IMR-90 (cell line): ENCODE measurements at regions not wholly inside any gene's neighbourhood (a gene's known extent, or its start where the extent isn't known, plus 50 kb on each side); places are given as distances from the start of the nearest gene placed in this dataset.

ENCODE experiments used
- ATAC-seq: fragments of 200-7000 bp; cut with Tn5 transposase; 2 replicates; pipeline ENCODE4 v1.9.1; 2020; ENCODE audit warnings: low read depth, mild to moderate bottlenecking, moderate library complexity
- BruUV-seq: library from RNA; stranded (reverse); fragments of 400-500 nt; replicated peaks from 2 replicates; lab custom pipeline; 2021; lab: Mats Ljungman, UMichigan
- CTCF ChIA-PET: fragments of 300-600 bp; formaldehyde crosslinking; extraction: SDS; loops from one replicate; lab custom pipeline; 2021; ENCODE audit warnings: antibody characterized with exemption; lab: Yijun Ruan, JAX
- POLR2A ChIA-PET: fragments of 300-600 bp; sonication (Branson Sonifier 250); formaldehyde crosslinking; loops from one replicate; lab custom pipeline; 2022; ENCODE audit warnings: antibody characterized with exemption; ENCODE audit not compliant: unreplicated experiment; lab: Charles Lee
- DNase-seq: peaks from one replicate; pipeline ENCODE4 v3.0.0; 2013
- H2AFZ ChIP-seq: replicated peaks from 2 replicates; pipeline ENCODE3; 2013; ENCODE audit warnings: low read length, mild to moderate bottlenecking; ENCODE audit not compliant: poor library complexity
- H2AK5ac ChIP-seq: 2 replicates; pipeline ENCODE4 v1.6.1; 2013; ENCODE audit warnings: low read depth, low read length, inconsistent platforms
- H2AK9ac ChIP-seq: replicated peaks from 2 replicates; pipeline ENCODE3; 2013; ENCODE audit warnings: mild to moderate bottlenecking, low read depth, low read length, moderate library complexity; ENCODE audit not compliant: poor library complexity
- H2BK120ac ChIP-seq: 2 replicates; pipeline ENCODE4 v1.6.1; 2013; ENCODE audit warnings: low read depth, low read length, inconsistent platforms
- H2BK15ac ChIP-seq: 3 replicates; pipeline ENCODE4 v1.6.1; 2013; ENCODE audit warnings: low read depth, low read length, inconsistent platforms
- H2BK20ac ChIP-seq: 2 replicates; pipeline ENCODE4 v1.6.1; 2013; ENCODE audit warnings: low read depth, mild to moderate bottlenecking, inconsistent platforms, low read length, moderate library complexity
- H2BK5ac ChIP-seq: 2 replicates; pipeline ENCODE4 v1.6.1; 2013; ENCODE audit warnings: mild to moderate bottlenecking, low read depth, low read length, inconsistent platforms; ENCODE audit not compliant: poor library complexity, severe bottlenecking
- H3K14ac ChIP-seq: replicated peaks from 2 replicates; pipeline ENCODE4 v1.6.1; 2013; ENCODE audit warnings: low read depth, low read length, inconsistent platforms
- H3K18ac ChIP-seq: 2 replicates; pipeline ENCODE4 v1.6.1; 2013; ENCODE audit warnings: low read depth, low read length, control low read depth
- H3K23ac ChIP-seq: 2 replicates; pipeline ENCODE4 v1.6.1; 2013; ENCODE audit warnings: low read depth, low read length, inconsistent platforms
- H3K27ac ChIP-seq: 2 replicates; pipeline ENCODE4 v1.5.1; 2013; ENCODE audit warnings: mild to moderate bottlenecking, control low read depth, low read length; ENCODE audit not compliant: insufficient read depth
- H3K27me3 ChIP-seq: 2 replicates; pipeline ENCODE4 v1.6.1; 2013; ENCODE audit warnings: low read length; ENCODE audit not compliant: control insufficient read depth, insufficient read depth
- H3K36me3 ChIP-seq: 2 replicates; pipeline ENCODE4 v1.6.1; 2013; ENCODE audit warnings: low read length, mixed read lengths; ENCODE audit not compliant: control insufficient read depth, insufficient read depth
- H3K4ac ChIP-seq: 2 replicates; pipeline ENCODE4 v1.6.1; 2013; ENCODE audit warnings: low read depth, low read length, inconsistent platforms
- H3K4me1 ChIP-seq: 2 replicates; pipeline ENCODE4 v1.6.1; 2013; ENCODE audit warnings: low read length, mixed read lengths; ENCODE audit not compliant: control insufficient read depth, insufficient read depth
- H3K4me2 ChIP-seq: 2 replicates; pipeline ENCODE4 v1.6.1; 2013; ENCODE audit warnings: low read depth, mild to moderate bottlenecking, control low read depth, low read length, moderate library complexity
- H3K4me3 ChIP-seq: 2 replicates; pipeline ENCODE4 v1.5.1; 2013; ENCODE audit warnings: low read depth, mild to moderate bottlenecking, control low read depth, low read length, moderate library complexity; ENCODE audit not compliant: insufficient read depth
- H3K56ac ChIP-seq: 2 replicates; pipeline ENCODE4 v1.6.1; 2013; ENCODE audit warnings: low read length, inconsistent platforms; ENCODE audit not compliant: insufficient read depth; ENCODE audit errors: extremely low read depth
- H3K79me1 ChIP-seq, 2 experiments: 2 replicates each; pipeline ENCODE4 v1.6.1; 2013; ENCODE audit warnings: low read length in 2 of 2, inconsistent platforms in 1 of 2, low read depth in 1 of 2
- H3K9ac ChIP-seq: 2 replicates; pipeline ENCODE4 v1.6.1; 2013; ENCODE audit warnings: low read depth, low read length, control low read depth
- H3K9me1 ChIP-seq: 2 replicates; pipeline ENCODE4 v1.6.1; 2013; ENCODE audit warnings: low read length, inconsistent platforms; ENCODE audit not compliant: insufficient read depth
- H3K9me3 ChIP-seq: 2 replicates; pipeline ENCODE4 v1.6.1; 2013; ENCODE audit warnings: low read length; ENCODE audit not compliant: control insufficient read depth, insufficient read depth
- H4K20me1 ChIP-seq: 2 replicates; pipeline ENCODE4 v1.6.1; 2013; ENCODE audit warnings: low read length, inconsistent platforms; ENCODE audit not compliant: insufficient read depth
- H4K5ac ChIP-seq: 2 replicates; pipeline ENCODE4 v1.6.1; 2013; ENCODE audit warnings: mild to moderate bottlenecking, low read depth, low read length, control low read depth
- H4K8ac ChIP-seq, 2 experiments: 2 replicates each; pipeline ENCODE4 v1.6.1; 2013; ENCODE audit warnings: low read depth in 2 of 2, low read length in 2 of 2, control low read depth in 1 of 2, inconsistent platforms in 1 of 2
- H4K91ac ChIP-seq: 2 replicates; pipeline ENCODE4 v1.6.1; 2013; ENCODE audit warnings: low read depth, low read length, inconsistent platforms; ENCODE audit not compliant: insufficient read depth
- MXI1 ChIP-seq: IDR thresholded peaks from 2 replicates; pipeline ENCODE4 v1.6.1; 2012; ENCODE audit warnings: low read depth, mild to moderate bottlenecking, low read length, moderate library complexity, borderline replicate concordance
- RFX5 ChIP-seq: IDR thresholded peaks from 2 replicates; pipeline ENCODE4 v1.8.0; 2012; ENCODE audit warnings: low read depth, mild to moderate bottlenecking, low read length, moderate library complexity
- WGBS, 2 experiments: methylation state at CpG; one replicate each; pipeline versions ENCODE4 v1.1.5 to v1.1.7; 2013; ENCODE audit warnings: missing lambda C conversion rate in 2 of 2; ENCODE audit not compliant: insufficient read length in 1 of 2; ENCODE audit errors: extremely low coverage in 2 of 2; 5-methylcytosine and 5-hydroxymethylcytosine counted together
- dilution Hi-C: fragments of 300-500 bp; cut with HindIII; formaldehyde crosslinking; loops from one replicate; pipeline ENCODE4 v1.14.3; 2018; ENCODE audit warnings: low sequenced_read_pairs; ENCODE audit not compliant: unreplicated experiment
- in situ Hi-C: fragments of 300-500 bp; cut with MboI; formaldehyde crosslinking; loops from 3 replicates; pipeline ENCODE4 v1.14.3; 2019; ENCODE audit warnings: low sequenced_read_pairs, inconsistent platforms, mixed read lengths
- intact Hi-C: fragments of 100-400 bp; cut with micrococcal nuclease; formaldehyde crosslinking; loops from 2 replicates; pipeline ENCODE4 v1.10.0; 2022

GRCh38 chr18:75525331-75525730 is 97.8 kb upstream of the SMIM21 start:
- in situ Hi-C loops, result no loop called here
- BruUV-seq, result no TSS peak
- H3K4ac ChIP-seq, result no peak overlapping the region

More at GRCh38 chr18:75525331-75525730, 97.8 kb upstream of the SMIM21 start:
- Histone ChIP-seq H3K9me3 (no peaks in the 10 kb centered on the region), H2AK5ac (no peak overlapping the region), H3K9ac (no peak overlapping the region), H3K4me1 (peaks cover 3% of the 10 kb centered on the region), H3K18ac (no peak overlapping the region), H3K27ac (no peak overlapping the region), H3K79me1 (no peaks in the 10 kb centered on the region), H3K14ac (no peak overlapping the region), H2BK120ac (no peak overlapping the region), H4K8ac (no peak overlapping the region), H3K36me3 (no peaks in the 10 kb centered on the region), H2AFZ (no peak overlapping the region), H3K4me2 (no peak overlapping the region), H3K4me3 (no peak overlapping the region), H2AK9ac (no peak overlapping the region), H4K5ac (no peak overlapping the region), H3K23ac (no peak overlapping the region), H4K91ac (no peak overlapping the region), H2BK5ac (no peak overlapping the region), H3K56ac (no peak overlapping the region), H4K20me1 (no peaks in the 10 kb centered on the region), H2BK20ac (no peak overlapping the region), H2BK15ac (no peak overlapping the region), H3K27me3 (peaks cover 4% of the 10 kb centered on the region), H3K9me1 (no peaks in the 10 kb centered on the region; the same call in 1 of the 2 replicates)
- CTCF ChIA-PET, result no interaction called here
- ATAC-seq (no peak), DNase-seq (no peak)
- dilution Hi-C loops (no loop called here), intact Hi-C loops (no loop called here)
- POLR2A ChIA-PET, result no interaction called here
- 87% methylated on average over 4 of the region's 7 CpGs; no CpG with 5 or more reads in 1 of the 2 experiments for WGBS, 2 experiments
- TF ChIP-seq MXI1 (no peak), RFX5 (no peak)
